ENCODE measurements at regions not wholly inside any gene's neighbourhood (a gene's known extent, or its start where the extent isn't known, plus 50 kb on each side); places are given as distances from the start of the nearest gene placed in this dataset.

DNA sequence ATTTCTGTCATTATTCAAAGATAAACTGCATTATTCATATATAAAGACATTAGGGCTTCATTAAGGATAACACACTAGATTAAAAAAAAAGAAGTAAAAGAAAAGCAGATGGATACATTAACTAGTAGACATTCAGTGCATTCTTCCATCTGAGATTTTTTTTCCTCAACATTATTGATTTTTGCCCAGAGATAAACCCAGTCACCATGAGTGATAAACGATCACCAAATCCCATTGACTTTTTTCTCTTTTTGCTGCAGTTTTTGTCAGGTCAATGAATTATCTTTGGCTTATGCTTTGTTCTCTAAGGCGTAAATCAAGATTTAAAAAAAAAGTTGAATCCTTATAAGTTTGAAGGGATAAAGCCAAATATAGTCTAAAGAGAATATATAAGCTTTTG lies 925.0 kb downstream of the GBE1 start:
- H3K4me3 ChIP-seq (ENCODE audit: control insufficient read depth, low read depth, low read length), result no peak overlapping the region
- DNase-seq (ENCODE audit: low read depth), result no peak
- TF ChIP-seq, protein P1, sequence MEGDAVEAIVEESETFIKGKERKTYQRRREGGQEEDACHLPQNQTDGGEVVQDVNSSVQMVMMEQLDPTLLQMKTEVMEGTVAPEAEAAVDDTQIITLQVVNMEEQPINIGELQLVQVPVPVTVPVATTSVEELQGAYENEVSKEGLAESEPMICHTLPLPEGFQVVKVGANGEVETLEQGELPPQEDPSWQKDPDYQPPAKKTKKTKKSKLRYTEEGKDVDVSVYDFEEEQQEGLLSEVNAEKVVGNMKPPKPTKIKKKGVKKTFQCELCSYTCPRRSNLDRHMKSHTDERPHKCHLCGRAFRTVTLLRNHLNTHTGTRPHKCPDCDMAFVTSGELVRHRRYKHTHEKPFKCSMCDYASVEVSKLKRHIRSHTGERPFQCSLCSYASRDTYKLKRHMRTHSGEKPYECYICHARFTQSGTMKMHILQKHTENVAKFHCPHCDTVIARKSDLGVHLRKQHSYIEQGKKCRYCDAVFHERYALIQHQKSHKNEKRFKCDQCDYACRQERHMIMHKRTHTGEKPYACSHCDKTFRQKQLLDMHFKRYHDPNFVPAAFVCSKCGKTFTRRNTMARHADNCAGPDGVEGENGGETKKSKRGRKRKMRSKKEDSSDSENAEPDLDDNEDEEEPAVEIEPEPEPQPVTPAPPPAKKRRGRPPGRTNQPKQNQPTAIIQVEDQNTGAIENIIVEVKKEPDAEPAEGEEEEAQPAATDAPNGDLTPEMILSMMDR (IDR thresholded peaks at IDR 0.05; ENCODE audit: control insufficient read depth, insufficient read depth, low read depth, low read length, missing control alignments), result no peak

DNA sequence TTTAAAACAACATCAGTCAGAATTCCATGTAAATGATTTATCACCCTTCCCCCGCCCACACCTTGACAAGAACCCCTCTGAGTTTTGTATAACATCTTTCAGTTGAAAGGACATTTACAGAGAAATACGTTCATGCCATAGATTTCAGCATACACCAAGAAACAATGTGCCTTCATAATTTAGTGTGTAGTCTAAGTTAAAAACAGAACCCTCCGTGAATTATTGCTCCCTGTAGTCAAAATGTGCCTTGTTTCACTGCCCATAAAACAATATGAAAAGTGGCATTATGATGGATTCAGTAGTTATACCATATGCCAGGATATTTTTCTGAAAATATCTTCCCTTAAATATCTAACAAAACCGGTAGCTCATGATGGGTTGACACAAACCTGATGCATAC lies 953.9 kb downstream of the GBE1 start:
- no peak for DNase-seq (ENCODE audit: low read depth)
- no peak overlapping the region for H3K4me3 ChIP-seq (ENCODE audit: control insufficient read depth, low read depth, low read length)
- TF ChIP-seq, protein P1 (IDR thresholded peaks at IDR 0.05; ENCODE audit: control insufficient read depth, insufficient read depth, low read depth, low read length, missing control alignments), result no peak

DNA sequence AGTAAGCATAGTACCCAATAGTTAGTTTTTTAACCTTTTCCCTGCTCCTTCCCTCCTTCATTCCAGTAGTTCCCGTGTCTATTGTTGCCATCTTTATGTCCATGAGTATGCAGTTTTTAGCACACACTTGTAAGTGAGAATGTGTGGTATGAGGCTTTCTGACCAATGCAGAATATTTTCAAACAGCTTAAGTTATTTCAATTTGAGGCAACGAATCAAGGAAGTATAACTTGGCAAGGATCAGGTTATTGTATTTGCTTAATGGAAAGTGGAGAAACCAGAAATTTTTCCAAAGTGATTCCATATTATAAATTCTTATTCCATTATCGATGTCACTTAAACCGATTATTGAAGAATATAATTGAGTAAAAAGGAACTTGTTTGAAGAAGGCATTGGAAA lies 954.8 kb downstream of the GBE1 start:
- TF ChIP-seq, protein P1 (IDR thresholded peaks at IDR 0.05; ENCODE audit: control insufficient read depth, insufficient read depth, low read depth, low read length, missing control alignments), result no peak
- DNase-seq (ENCODE audit: low read depth), result no peak
- H3K4me3 ChIP-seq (ENCODE audit: control insufficient read depth, low read depth, low read length), result no peak overlapping the region

DNA sequence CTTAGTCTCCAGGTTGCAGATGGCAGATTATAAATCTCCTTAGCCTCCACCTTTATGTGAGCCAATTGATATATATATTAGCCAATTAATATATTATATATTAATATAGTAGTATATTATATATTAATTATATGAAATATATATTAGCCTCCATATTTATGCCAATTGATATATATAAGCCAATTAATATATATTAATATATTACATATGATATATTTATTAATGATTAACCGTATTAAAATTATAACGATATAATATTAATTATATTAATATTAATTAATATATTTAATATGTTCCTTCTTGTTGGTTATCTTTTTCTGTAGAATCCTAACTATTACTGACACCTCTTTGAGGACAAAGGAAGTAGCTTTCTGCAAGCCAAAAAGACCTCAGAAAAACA lies 972.5 kb downstream of the GBE1 start:
- no peak for DNase-seq (ENCODE audit: low read depth)
- TF ChIP-seq, protein P1 (IDR thresholded peaks at IDR 0.05; ENCODE audit: control insufficient read depth, insufficient read depth, low read depth, low read length, missing control alignments), result no peak
- H3K4me3 ChIP-seq (ENCODE audit: control insufficient read depth, low read depth, low read length), result no peak overlapping the region

DNA sequence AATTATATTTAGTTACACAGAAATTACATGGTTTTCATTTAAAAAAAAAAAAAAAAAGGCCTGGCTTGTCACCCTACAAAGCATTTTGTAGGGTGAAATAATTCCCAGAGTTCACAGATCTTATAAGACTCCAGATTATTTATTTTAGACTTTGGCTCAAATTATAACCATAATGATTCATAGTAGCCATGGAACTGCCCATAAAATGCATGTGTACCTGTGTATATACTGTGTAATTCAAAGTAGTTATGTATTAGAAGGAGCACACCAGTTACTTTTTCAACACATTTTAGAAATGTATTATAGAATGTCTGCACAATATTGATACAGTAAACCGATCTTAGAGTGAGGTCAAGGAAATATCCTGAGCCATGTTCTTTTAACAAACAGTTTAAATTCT lies 975.6 kb downstream of the GBE1 start:
- DNase-seq (ENCODE audit: low read depth), result no peak
- TF ChIP-seq, protein P1 (IDR thresholded peaks at IDR 0.05; ENCODE audit: control insufficient read depth, insufficient read depth, low read depth, low read length, missing control alignments), result no peak
- no peak overlapping the region for H3K4me3 ChIP-seq (ENCODE audit: control insufficient read depth, low read depth, low read length)

DNA sequence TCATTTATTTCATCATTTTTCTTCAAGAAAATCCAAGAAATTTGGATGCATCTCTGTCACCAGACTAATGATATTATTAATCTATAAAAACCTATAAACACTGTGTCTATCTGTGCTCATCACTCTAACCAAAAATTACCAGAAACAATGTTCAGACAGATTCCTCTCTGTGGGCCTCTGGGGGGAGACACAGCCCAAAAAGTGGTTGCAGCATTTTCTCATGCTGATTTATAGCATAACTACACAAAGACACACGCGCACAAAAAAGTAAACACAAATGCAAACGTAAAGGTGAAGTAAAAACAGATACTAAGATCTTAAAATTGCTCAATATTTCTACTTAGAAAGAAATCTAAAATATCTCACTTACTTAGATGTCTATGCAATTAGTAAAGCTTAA lies 976.0 kb downstream of the GBE1 start:
- TF ChIP-seq, protein P1 (IDR thresholded peaks at IDR 0.05; ENCODE audit: control insufficient read depth, insufficient read depth, low read depth, low read length, missing control alignments), result no peak
- no peak for DNase-seq (ENCODE audit: low read depth)
- H3K4me3 ChIP-seq (ENCODE audit: control insufficient read depth, low read depth, low read length), result no peak overlapping the region

DNA sequence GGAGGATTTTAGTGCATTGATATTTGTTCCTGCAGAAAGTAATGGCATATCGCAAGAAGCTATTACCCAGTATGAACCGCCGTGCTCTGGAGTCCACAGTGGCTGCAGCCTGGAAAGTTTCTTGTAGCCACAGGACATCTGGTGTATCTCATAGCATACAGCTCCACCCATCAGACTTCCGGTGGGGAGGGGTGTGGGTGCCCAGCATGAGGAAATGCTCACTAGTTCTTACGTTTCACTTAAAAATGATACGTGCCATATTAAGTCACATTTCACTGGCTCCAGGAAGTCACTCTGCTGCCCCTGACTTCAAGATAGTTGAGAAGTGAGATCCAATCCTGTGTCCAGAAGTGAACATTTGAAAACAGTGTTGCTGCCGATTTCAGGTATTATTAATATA lies 990.4 kb downstream of the GBE1 start:
- TF ChIP-seq, protein P1 (IDR thresholded peaks at IDR 0.05; ENCODE audit: control insufficient read depth, insufficient read depth, low read depth, low read length, missing control alignments), result no peak
- no peak for DNase-seq (ENCODE audit: low read depth)
- no peak overlapping the region for H3K4me3 ChIP-seq (ENCODE audit: control insufficient read depth, low read depth, low read length)
